Activated naive CD8-positive, alpha-beta T cell treated with anti-CD3 and anti-CD28 coated beads, Interleukin-2, amount 10 ng/mL, durations not matched to agents 7 days and 5 days (primary cell): ENCODE measurements at regions not wholly inside any gene's neighbourhood (a gene's known extent, or its start where the extent isn't known, plus 50 kb on each side); places are given as distances from the start of the nearest gene placed in this dataset.

Source experiments
- ATAC-seq: fragments of 150-1000 bp; cut with Tn5 transposase; one replicate; pipeline ENCODE4 v1.10.0; 2021; ENCODE audit warnings: low read depth, moderate library complexity
- POLR2A ChIA-PET: fragments of 350-600 bp; sonication (Branson Sonifier 250); formaldehyde crosslinking; loops from one replicate; lab custom pipeline; 2021; ENCODE audit warnings: antibody characterized with exemption; lab: Charles Lee
- DNase-seq: peaks from one replicate; pipeline ENCODE4 v3.0.0; 2021
- H3K27ac Mint-ChIP-seq: one replicate; pipeline ENCODE4 v1.8.0; 2022; ENCODE audit warnings: mild to moderate bottlenecking, mixed read lengths
- H3K27me3 Mint-ChIP-seq: one replicate; pipeline ENCODE4 v1.8.0; 2022; ENCODE audit warnings: mild to moderate bottlenecking, moderate library complexity, mixed read lengths
- H3K36me3 Mint-ChIP-seq: one replicate; pipeline ENCODE4 v1.8.0; 2021; ENCODE audit warnings: mild to moderate bottlenecking, mixed read lengths
- H3K4me1 Mint-ChIP-seq: one replicate; pipeline ENCODE4 v1.8.0; 2021; ENCODE audit warnings: mixed read lengths
- H3K4me3 Mint-ChIP-seq: one replicate; pipeline ENCODE4 v1.8.0; 2022; ENCODE audit warnings: mild to moderate bottlenecking, moderate library complexity, mixed read lengths
- H3K9me3 Mint-ChIP-seq: one replicate; pipeline ENCODE4 v1.8.0; 2021; ENCODE audit warnings: mixed read lengths

GRCh38 chr1:229112832-229113548, 157.9 kb upstream of the RAB4A start:
- Mint-ChIP-seq H3K4me1 (peaks cover 2% of the 10 kb centered on the region), H3K36me3 (no peaks in the 10 kb centered on the region), H3K4me3 (no peak overlapping the region), H3K27me3 (no peaks in the 10 kb centered on the region), H3K9me3 (no peaks in the 10 kb centered on the region), H3K27ac (no peak overlapping the region)
- DNase-seq (no peak), ATAC-seq (no peak)
- POLR2A ChIA-PET = no interaction called here

DNA sequence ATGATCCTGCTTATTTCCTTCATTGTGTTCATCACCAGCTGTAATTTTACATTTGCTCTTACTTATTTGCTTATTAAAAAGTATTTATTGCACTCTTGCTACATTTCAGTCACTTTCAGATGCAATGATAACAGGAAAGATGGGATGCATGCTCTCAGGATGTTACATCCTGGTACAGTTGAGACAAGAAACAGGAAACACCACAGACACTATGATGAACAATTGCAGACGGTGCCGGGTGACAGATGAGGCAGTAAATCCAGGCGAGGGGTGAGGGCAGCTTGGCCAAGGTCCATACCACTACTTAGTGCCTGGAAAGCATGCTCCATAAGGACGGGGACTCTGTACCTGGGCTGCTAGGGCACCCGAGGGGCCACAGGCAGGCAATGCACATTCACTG, 156.6 kb upstream of the RAB4A start:
- no peak overlapping the region for H3K4me3 Mint-ChIP-seq
- DNase-seq = no peak
- H3K27me3 Mint-ChIP-seq = no peaks in the 10 kb centered on the region
- no peaks in the 10 kb centered on the region for H3K36me3 Mint-ChIP-seq
- ATAC-seq = no peak
- no peaks in the 10 kb centered on the region for H3K9me3 Mint-ChIP-seq
- POLR2A ChIA-PET = no interaction called here
- H3K27ac Mint-ChIP-seq = no peak overlapping the region
- H3K4me1 Mint-ChIP-seq = peaks cover 5% of the 10 kb centered on the region

GRCh38 chr1:229114850-229115365, 156.0 kb upstream of the RAB4A start:
- no peak overlapping the region for H3K4me3 Mint-ChIP-seq
- ATAC-seq = no peak
- POLR2A ChIA-PET = no interaction called here
- DNase-seq = no peak
- no peaks in the 10 kb centered on the region for H3K9me3 Mint-ChIP-seq
- H3K27ac Mint-ChIP-seq = no peak overlapping the region
- peaks cover 7% of the 10 kb centered on the region for H3K4me1 Mint-ChIP-seq
- H3K27me3 Mint-ChIP-seq = no peaks in the 10 kb centered on the region
- no peaks in the 10 kb centered on the region for H3K36me3 Mint-ChIP-seq

DNA sequence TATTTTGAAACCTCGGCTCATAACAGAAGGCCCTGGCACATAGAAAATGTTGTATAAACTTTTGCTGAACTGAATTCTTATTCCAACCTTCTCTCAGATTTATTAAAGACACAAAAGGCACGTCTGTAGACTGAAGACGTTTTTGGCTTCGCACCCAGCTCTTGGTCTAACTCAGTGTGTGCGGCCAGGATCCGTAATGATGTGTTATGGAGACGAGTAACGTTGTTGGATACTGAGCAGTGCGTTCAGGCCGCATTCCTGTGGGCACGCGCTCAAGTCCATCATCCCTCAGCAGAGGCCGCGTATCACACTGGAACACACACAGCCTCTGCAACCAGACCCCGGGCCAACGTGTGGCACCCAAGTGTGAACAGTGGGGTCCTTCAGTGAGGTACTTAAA, 154.8 kb upstream of the RAB4A start:
- Mint-ChIP-seq H3K9me3 (no peaks in the 10 kb centered on the region), H3K4me3 (no peak overlapping the region), H3K27me3 (no peaks in the 10 kb centered on the region), H3K4me1 (peaks cover 7% of the 10 kb centered on the region), H3K36me3 (no peaks in the 10 kb centered on the region), H3K27ac (no peak overlapping the region)
- DNase-seq (no peak), ATAC-seq (no peak)
- POLR2A ChIA-PET = no interaction called here

- Mint-ChIP-seq H3K27ac (no peak overlapping the region), H3K4me1 (peaks cover 7% of the 10 kb centered on the region), H3K9me3 (no peaks in the 10 kb centered on the region), H3K36me3 (no peaks in the 10 kb centered on the region), H3K27me3 (peaks cover 7% of the 10 kb centered on the region), H3K4me3 (no peak overlapping the region)
- POLR2A ChIA-PET = no interaction called here
- no peak for ATAC-seq
- no peak for DNase-seq
Measured at GRCh38 chr1:229117664-229118300, 153.1 kb upstream of the RAB4A start.

GRCh38 chr1:229118477-229119061, 152.3 kb upstream of the RAB4A start:
- POLR2A ChIA-PET = no interaction called here
- no peak for DNase-seq
- peaks cover 7% of the 10 kb centered on the region for H3K4me1 Mint-ChIP-seq
- H3K9me3 Mint-ChIP-seq = no peaks in the 10 kb centered on the region
- no peak overlapping the region for H3K4me3 Mint-ChIP-seq
- ATAC-seq = no peak
- no peaks in the 10 kb centered on the region for H3K36me3 Mint-ChIP-seq
- H3K27ac Mint-ChIP-seq = no peak overlapping the region
- H3K27me3 Mint-ChIP-seq = peaks cover 9% of the 10 kb centered on the region

GRCh38 chr1:229119161-229119560, 151.8 kb upstream of the RAB4A start:
- Mint-ChIP-seq H3K9me3 (no peaks in the 10 kb centered on the region), H3K36me3 (no peaks in the 10 kb centered on the region), H3K27me3 (peaks cover 9% of the 10 kb centered on the region), H3K27ac (no peak overlapping the region), H3K4me1 (peaks cover 6% of the 10 kb centered on the region), H3K4me3 (no peak overlapping the region)
- DNase-seq (no peak), ATAC-seq (no peak)
- POLR2A ChIA-PET = no interaction called here

DNA sequence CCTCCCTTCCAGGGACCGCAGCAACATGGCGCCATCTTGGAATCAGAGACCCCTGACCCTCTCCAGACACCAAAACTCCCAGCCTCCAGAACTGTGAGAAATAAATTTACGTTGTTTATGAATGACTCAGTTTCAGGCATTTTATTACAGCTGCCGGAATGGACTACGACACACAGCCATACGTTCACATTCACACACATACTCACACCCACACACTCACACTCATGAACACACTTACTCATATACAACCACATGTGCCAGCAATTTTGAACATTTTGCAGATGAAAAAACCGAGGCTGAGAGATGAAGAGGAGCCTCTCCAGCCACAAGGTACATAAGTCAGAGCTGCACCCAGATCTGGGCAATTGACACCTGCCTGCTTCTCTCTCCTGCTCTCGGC, 151.0 kb upstream of the RAB4A start:
- ATAC-seq (no peak), DNase-seq (no peak)
- no peaks in the 10 kb centered on the region for H3K9me3 Mint-ChIP-seq
- H3K36me3 Mint-ChIP-seq = no peaks in the 10 kb centered on the region
- H3K4me3 Mint-ChIP-seq = no peak overlapping the region
- H3K27me3 Mint-ChIP-seq = peaks cover 14% of the 10 kb centered on the region
- no peak overlapping the region for H3K27ac Mint-ChIP-seq
- POLR2A ChIA-PET = interaction anchor here (1.0 kb wide), 1 partner anchor 10 kb away, joined by 4 read pairs; no protein-coding TSS in a partner anchor
- peaks cover 5% of the 10 kb centered on the region for H3K4me1 Mint-ChIP-seq

- POLR2A ChIA-PET = no interaction called here
- ATAC-seq (no peak), DNase-seq (no peak)
- H3K27ac Mint-ChIP-seq = no peak overlapping the region
- H3K4me1 Mint-ChIP-seq = peaks cover 9% of the 10 kb centered on the region
- H3K4me3 Mint-ChIP-seq = no peak overlapping the region
- no peaks in the 10 kb centered on the region for H3K36me3 Mint-ChIP-seq
- peaks cover 20% of the 10 kb centered on the region for H3K27me3 Mint-ChIP-seq
- H3K9me3 Mint-ChIP-seq = no peaks in the 10 kb centered on the region
Measured at GRCh38 chr1:229121845-229122436, 149.0 kb upstream of the RAB4A start.

- POLR2A ChIA-PET = no interaction called here
- DNase-seq (no peak), ATAC-seq (no peak)
- Mint-ChIP-seq H3K36me3 (no peaks in the 10 kb centered on the region), H3K4me1 (peaks cover 15% of the 10 kb centered on the region), H3K27me3 (peaks cover 20% of the 10 kb centered on the region), H3K27ac (no peak overlapping the region), H3K4me3 (no peak overlapping the region), H3K9me3 (no peaks in the 10 kb centered on the region)
Measured at GRCh38 chr1:229122606-229123005, 148.3 kb upstream of the RAB4A start.

GRCh38 chr1:229124116-229124515, 146.8 kb upstream of the RAB4A start:
- POLR2A ChIA-PET = no interaction called here
- DNase-seq (no peak), ATAC-seq (no peak)
- Mint-ChIP-seq H3K27me3 (peaks cover 20% of the 10 kb centered on the region), H3K4me3 (no peak overlapping the region), H3K9me3 (no peaks in the 10 kb centered on the region), H3K36me3 (no peaks in the 10 kb centered on the region), H3K4me1 (peaks cover 23% of the 10 kb centered on the region), H3K27ac (no peak overlapping the region)

GRCh38 chr1:229124520-229125124, 146.3 kb upstream of the RAB4A start:
- POLR2A ChIA-PET = no interaction called here
- Mint-ChIP-seq H3K9me3 (no peaks in the 10 kb centered on the region), H3K27ac (no peak overlapping the region), H3K36me3 (no peaks in the 10 kb centered on the region), H3K4me3 (no peak overlapping the region), H3K4me1 (peaks cover 24% of the 10 kb centered on the region), H3K27me3 (peaks cover 20% of the 10 kb centered on the region)
- no peak for ATAC-seq
- DNase-seq = no peak

DNA sequence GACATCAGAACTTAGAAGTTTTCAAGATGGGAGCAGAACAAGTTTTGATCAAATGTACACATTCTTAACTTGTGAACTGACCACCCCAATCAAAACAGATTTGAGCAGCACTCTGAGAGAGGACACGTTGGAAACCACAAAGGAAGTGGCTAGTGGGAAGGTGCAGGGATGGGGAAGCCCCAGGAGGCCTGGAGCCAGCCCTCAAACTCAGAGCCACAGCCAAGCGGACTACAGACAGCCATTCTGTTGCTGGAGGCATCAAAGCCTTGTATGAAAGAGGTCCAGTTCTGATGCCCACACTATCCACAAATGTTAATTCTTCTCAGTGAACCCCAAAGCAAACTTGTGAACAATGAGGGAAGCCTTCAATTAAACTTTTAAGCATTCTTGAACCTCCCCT, 143.6 kb upstream of the RAB4A start:
- peaks cover 41% of the 10 kb centered on the region for H3K4me1 Mint-ChIP-seq
- no peaks in the 10 kb centered on the region for H3K9me3 Mint-ChIP-seq
- peak overlapping the region; percentile 35 for H3K4me3 Mint-ChIP-seq
- H3K27me3 Mint-ChIP-seq = peaks cover 19% of the 10 kb centered on the region
- POLR2A ChIA-PET = interaction anchor here (2.6 kb wide), 1 partner anchor 12 kb away, joined by 6 read pairs; no protein-coding TSS in a partner anchor
- no peak overlapping the region for H3K27ac Mint-ChIP-seq
- DNase-seq (peak; percentile 54), ATAC-seq (peak; percentile 65)
- no peaks in the 10 kb centered on the region for H3K36me3 Mint-ChIP-seq
